HEK293T (cell line): ENCODE measurements at regions not wholly inside any gene's neighbourhood (a gene's known extent, or its start where the extent isn't known, plus 50 kb on each side); places are given as distances from the start of the nearest gene placed in this dataset.

ENCODE experiments used
- BHLHE40 ChIP-seq: fragments of 450-650 bp; IDR thresholded peaks from 2 replicates; pipeline ENCODE4 v1.6.1; 2016; ENCODE audit warnings: mild to moderate bottlenecking, moderate library complexity, borderline replicate concordance
- ELF4 ChIP-seq: fragments of 450-650 bp; IDR thresholded peaks from 2 replicates; pipeline ENCODE4 v1.6.1; 2017; ENCODE audit warnings: antibody characterized with exemption
- FOXA1 ChIP-seq: fragments of 450-650 bp; IDR thresholded peaks from 2 replicates; pipeline ENCODE4 v1.6.1; 2016; ENCODE audit warnings: mild to moderate bottlenecking
- FOXM1 ChIP-seq: fragments of 450-650 bp; IDR thresholded peaks from 2 replicates; pipeline ENCODE4 v1.6.1; 2017; ENCODE audit warnings: mild to moderate bottlenecking, borderline replicate concordance
- HDGF ChIP-seq: fragments of 450-650 bp; IDR thresholded peaks from 2 replicates; pipeline ENCODE4 v1.6.1; 2017; ENCODE audit warnings: antibody characterized with exemption, borderline replicate concordance
- LEF1 ChIP-seq: fragments of 450-650 bp; IDR thresholded peaks from 2 replicates; pipeline ENCODE4 v1.6.1; 2017; ENCODE audit warnings: mild to moderate bottlenecking, borderline replicate concordance
- PKNOX1 ChIP-seq: fragments of 450-650 bp; IDR thresholded peaks from 2 replicates; pipeline ENCODE4 v1.6.1; 2016
- SP1 ChIP-seq: fragments of 450-650 bp; IDR thresholded peaks from 2 replicates; pipeline ENCODE4 v1.6.1; 2017
- SUZ12 ChIP-seq: fragments of 450-650 bp; IDR thresholded peaks from 2 replicates; pipeline ENCODE4 v1.6.1; 2016; ENCODE audit warnings: mild to moderate bottlenecking
- TARDBP ChIP-seq: fragments of 450-650 bp; IDR thresholded peaks from 2 replicates; pipeline ENCODE4 v1.6.1; 2016

- no peak for TF ChIP-seq PKNOX1
- TF ChIP-seq SP1: no peak
- TF ChIP-seq ELF4: no peak
- TF ChIP-seq FOXM1: no peak
- TF ChIP-seq LEF1: no peak
- no peak for TF ChIP-seq BHLHE40
- TF ChIP-seq FOXA1: no peak
- no peak for TF ChIP-seq SUZ12
- no peak for TF ChIP-seq TARDBP
- no peak for TF ChIP-seq HDGF
These were observed 889.6 kb upstream of the ADGRL4 start for GRCh38 chr1:79896140-79896539.
